ENCODE measurements at regions not wholly inside any gene's neighbourhood (a gene's known extent, or its start where the extent isn't known, plus 50 kb on each side); places are given as distances from the start of the nearest gene placed in this dataset.

DNA sequence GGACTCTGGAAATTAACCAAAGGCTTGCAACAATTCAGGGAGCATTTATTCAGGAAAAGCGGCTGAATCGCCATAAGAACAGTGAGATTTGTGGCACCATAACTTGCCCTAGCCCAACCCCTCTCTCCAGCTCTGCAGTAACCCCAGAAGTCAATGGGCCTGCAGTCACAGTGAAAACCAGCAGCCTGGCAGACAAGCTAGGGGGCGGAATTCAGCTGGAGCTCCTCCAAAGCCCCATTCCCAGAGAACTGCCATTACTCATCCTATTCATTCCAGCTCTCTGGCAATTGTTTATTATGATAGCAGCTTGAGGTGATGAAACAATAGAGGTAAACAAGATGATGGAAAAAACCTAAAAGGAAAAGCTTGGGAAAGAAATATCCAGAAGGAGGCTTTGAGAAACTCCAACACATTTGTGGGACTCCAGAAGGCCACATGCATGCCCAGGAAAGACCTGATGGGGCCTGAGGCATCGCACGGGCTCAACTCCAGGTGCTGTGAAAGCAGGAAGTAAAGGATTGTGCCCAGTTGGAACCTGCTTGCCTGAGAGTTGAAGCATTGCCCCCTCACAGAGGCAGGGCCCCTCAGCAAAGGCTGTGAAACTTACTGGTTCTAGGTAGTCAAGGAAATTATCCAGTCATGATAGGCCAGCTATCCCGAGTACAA, 126.7 kb downstream of the TWIST2 start:
- TF ChIP-seq ZNF266 (tag by site-specific recombination; IDR thresholded peaks at IDR 0.05; ENCODE audit: low read depth) (no peak), ZNF677 (tag by site-specific recombination; IDR thresholded peaks at IDR 0.05) (peak; percentile 85)
- Histone ChIP-seq H3K4me3 (ENCODE audit: low read depth, low read length) (no peak overlapping the region), H3K27ac (ENCODE audit: extremely low read depth, low read depth, low read length) (no peak overlapping the region), H3K9me3 (ENCODE audit: control insufficient read depth, insufficient read depth, low read depth, low read length) (no peaks in the 10 kb centered on the region), H3K36me3 (ENCODE audit: control insufficient read depth in 2 of 2, insufficient read depth in 1 of 2, low read length in 2 of 2) (no peaks in the 10 kb centered on the region), H3K4me1 (ENCODE audit: control insufficient read depth, insufficient read depth, low read length) (no peaks in the 10 kb centered on the region)
- POLR2A ChIA-PET, result no interaction called here
- CTCF ChIA-PET, result interaction anchor here (0.6 to 1.0 kb wide), 3 partner anchors 133 to 621 kb away, joined by 3 read pairs; no protein-coding TSS in a partner anchor

DNA sequence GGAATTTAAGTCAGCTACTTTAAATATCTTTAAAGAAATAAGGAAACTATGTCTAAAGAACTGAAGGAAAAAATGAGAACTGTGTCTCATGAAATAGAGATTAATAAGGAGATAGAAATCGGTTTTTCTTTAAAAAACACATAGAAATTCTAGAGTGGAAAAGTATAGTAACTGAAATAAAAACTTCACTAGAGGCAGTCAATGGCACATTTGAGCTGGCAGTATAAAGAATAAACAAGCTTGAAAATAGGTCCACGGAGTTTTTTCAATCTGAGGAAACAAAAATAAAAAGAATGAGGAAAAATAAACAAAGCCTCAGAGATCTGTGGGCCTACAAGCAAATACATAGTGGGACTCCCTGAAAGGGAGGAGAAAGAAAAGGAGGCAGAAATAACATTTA, 127.5 kb downstream of the TWIST2 start:
- ChIA-PET POLR2A (no interaction called here), CTCF (interaction anchor here (0.7 kb wide), 2 partner anchors 31 to 191 kb away, joined by 3 read pairs; no protein-coding TSS in a partner anchor)
- Histone ChIP-seq H3K9me3 (ENCODE audit: control insufficient read depth, insufficient read depth, low read depth, low read length) (no peaks in the 10 kb centered on the region), H3K36me3 (ENCODE audit: control insufficient read depth in 2 of 2, insufficient read depth in 1 of 2, low read length in 2 of 2) (no peaks in the 10 kb centered on the region), H3K4me3 (ENCODE audit: low read depth, low read length) (no peak overlapping the region), H3K27ac (ENCODE audit: extremely low read depth, low read depth, low read length) (no peak overlapping the region), H3K4me1 (ENCODE audit: control insufficient read depth, insufficient read depth, low read length) (no peaks in the 10 kb centered on the region)
- TF ChIP-seq SETDB1 (IDR thresholded peaks at IDR 0.05; ENCODE audit: insufficient read length, low read length) (peak; percentile 70), ZNF701 (tag by site-specific recombination; IDR thresholded peaks at IDR 0.05) (no peak)

DNA sequence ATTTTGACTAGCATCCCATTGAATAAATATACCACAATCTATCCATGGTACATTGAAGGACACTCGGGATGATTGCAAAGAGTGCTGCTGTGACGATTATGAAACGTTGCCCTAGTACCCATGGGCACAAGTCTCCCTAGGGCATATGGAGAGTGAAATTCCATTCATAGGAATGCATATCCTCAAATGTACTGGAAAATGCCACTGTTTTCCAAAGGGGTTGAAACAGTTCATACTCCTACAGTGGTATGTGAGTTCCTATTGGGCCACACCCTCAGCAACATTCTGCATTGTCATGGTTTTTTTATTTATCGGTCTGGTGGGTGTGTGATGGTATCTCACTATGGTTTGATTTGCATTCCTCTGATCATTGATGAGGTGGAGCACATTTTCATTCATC, 130.6 kb downstream of the TWIST2 start:
- ChIA-PET POLR2A (no interaction called here), CTCF (no interaction called here)
- no peak overlapping the region for H3K27ac ChIP-seq (ENCODE audit: extremely low read depth, low read depth, low read length)
- H3K9me3 ChIP-seq (ENCODE audit: control insufficient read depth, insufficient read depth, low read depth, low read length), result no peaks in the 10 kb centered on the region
- no peak for TF ChIP-seq ZNF843 (tag by site-specific recombination; IDR thresholded peaks at IDR 0.05)
- no peak for TF ChIP-seq ZNF658 (tag by site-specific recombination; IDR thresholded peaks at IDR 0.05)
- TF ChIP-seq, protein P1, sequence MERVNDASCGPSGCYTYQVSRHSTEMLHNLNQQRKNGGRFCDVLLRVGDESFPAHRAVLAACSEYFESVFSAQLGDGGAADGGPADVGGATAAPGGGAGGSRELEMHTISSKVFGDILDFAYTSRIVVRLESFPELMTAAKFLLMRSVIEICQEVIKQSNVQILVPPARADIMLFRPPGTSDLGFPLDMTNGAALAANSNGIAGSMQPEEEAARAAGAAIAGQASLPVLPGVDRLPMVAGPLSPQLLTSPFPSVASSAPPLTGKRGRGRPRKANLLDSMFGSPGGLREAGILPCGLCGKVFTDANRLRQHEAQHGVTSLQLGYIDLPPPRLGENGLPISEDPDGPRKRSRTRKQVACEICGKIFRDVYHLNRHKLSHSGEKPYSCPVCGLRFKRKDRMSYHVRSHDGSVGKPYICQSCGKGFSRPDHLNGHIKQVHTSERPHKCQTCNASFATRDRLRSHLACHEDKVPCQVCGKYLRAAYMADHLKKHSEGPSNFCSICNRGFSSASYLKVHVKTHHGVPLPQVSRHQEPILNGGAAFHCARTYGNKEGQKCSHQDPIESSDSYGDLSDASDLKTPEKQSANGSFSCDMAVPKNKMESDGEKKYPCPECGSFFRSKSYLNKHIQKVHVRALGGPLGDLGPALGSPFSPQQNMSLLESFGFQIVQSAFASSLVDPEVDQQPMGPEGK (tag by site-specific recombination; IDR thresholded peaks at IDR 0.05), result no peak
- TF ChIP-seq, protein P2, sequence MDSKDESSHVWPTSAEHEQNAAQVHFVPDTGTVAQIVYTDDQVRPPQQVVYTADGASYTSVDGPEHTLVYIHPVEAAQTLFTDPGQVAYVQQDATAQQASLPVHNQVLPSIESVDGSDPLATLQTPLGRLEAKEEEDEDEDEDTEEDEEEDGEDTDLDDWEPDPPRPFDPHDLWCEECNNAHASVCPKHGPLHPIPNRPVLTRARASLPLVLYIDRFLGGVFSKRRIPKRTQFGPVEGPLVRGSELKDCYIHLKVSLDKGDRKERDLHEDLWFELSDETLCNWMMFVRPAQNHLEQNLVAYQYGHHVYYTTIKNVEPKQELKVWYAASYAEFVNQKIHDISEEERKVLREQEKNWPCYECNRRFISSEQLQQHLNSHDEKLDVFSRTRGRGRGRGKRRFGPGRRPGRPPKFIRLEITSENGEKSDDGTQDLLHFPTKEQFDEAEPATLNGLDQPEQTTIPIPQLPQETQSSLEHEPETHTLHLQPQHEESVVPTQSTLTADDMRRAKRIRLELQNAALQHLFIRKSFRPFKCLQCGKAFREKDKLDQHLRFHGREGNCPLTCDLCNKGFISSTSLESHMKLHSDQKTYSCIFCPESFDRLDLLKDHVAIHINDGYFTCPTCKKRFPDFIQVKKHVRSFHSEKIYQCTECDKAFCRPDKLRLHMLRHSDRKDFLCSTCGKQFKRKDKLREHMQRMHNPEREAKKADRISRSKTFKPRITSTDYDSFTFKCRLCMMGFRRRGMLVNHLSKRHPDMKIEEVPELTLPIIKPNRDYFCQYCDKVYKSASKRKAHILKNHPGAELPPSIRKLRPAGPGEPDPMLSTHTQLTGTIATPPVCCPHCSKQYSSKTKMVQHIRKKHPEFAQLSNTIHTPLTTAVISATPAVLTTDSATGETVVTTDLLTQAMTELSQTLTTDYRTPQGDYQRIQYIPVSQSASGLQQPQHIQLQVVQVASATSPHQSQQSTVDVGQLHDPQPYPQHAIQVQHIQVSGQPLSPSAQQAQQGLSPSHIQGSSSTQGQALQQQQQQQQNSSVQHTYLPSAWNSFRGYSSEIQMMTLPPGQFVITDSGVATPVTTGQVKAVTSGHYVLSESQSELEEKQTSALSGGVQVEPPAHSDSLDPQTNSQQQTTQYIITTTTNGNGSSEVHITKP (tag by site-specific recombination; IDR thresholded peaks at IDR 0.05), result no peak
- TF ChIP-seq, protein P3, sequence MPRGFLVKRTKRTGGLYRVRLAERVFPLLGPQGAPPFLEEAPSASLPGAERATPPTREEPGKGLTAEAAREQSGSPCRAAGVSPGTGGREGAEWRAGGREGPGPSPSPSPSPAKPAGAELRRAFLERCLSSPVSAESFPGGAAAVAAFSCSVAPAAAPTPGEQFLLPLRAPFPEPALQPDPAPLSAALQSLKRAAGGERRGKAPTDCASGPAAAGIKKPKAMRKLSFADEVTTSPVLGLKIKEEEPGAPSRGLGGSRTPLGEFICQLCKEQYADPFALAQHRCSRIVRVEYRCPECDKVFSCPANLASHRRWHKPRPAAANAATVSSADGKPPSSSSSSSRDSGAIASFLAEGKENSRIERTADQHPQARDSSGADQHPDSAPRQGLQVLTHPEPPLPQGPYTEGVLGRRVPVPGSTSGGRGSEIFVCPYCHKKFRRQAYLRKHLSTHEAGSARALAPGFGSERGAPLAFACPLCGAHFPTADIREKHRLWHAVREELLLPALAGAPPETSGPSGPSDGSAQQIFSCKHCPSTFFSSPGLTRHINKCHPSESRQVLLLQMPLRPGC (tag by site-specific recombination; IDR thresholded peaks at IDR 0.05), result no peak
- TF ChIP-seq ZNF660 (tag by site-specific recombination; IDR thresholded peaks at IDR 0.05), result no peak
- no peak overlapping the region for H3K4me3 ChIP-seq (ENCODE audit: low read depth, low read length)
- no peaks in the 10 kb centered on the region for H3K36me3 ChIP-seq (ENCODE audit: control insufficient read depth in 2 of 2, insufficient read depth in 1 of 2, low read length in 2 of 2)
- H3K4me1 ChIP-seq (ENCODE audit: control insufficient read depth, insufficient read depth, low read length), result no peaks in the 10 kb centered on the region
